A673 (cell line): ENCODE measurements at regions not wholly inside any gene's neighbourhood (a gene's known extent, or its start where the extent isn't known, plus 50 kb on each side); places are given as distances from the start of the nearest gene placed in this dataset.

Source experiments
- CTCF ChIP-seq: fragments of 300-800, 200-600 bp; sonication (generic); conservative IDR thresholded peaks from 2 replicates; pipeline ENCODE4 v1.5.1; 2017; ENCODE audit warnings: low read depth, mild to moderate bottlenecking, antibody characterized with exemption, low read length, moderate library complexity, mixed read lengths
- EZH2 ChIP-seq: fragments of 200-600 bp; sonication (generic); IDR thresholded peaks from 2 replicates; pipeline ENCODE4 v1.6.1; 2017; ENCODE audit warnings: borderline replicate concordance, low read depth, mild to moderate bottlenecking, mixed read lengths, antibody characterized with exemption, low read length; ENCODE audit not compliant: poor library complexity, severe bottlenecking

- 0 out of 2 replicates have a peak, but pooled peaks have one; percentile 17 for TF ChIP-seq CTCF
- no peak for TF ChIP-seq EZH2
Observed at GRCh38 chr15:85318048-85318731, 62.2 kb upstream of the AKAP13 start.
